SU-DHL-6 (cell line): ENCODE measurements at regions not wholly inside any gene's neighbourhood (a gene's known extent, or its start where the extent isn't known, plus 50 kb on each side); places are given as distances from the start of the nearest gene placed in this dataset.

ENCODE experiments used
- CTCF ChIP-seq: fragments of 200-600 bp; sonication (generic); IDR thresholded peaks from one replicate; pipeline ENCODE4 v1.5.1; 2017; ENCODE audit warnings: antibody characterized with exemption, mild to moderate bottlenecking, low read length, moderate library complexity; ENCODE audit not compliant: insufficient read depth, poor library complexity, severe bottlenecking
- EZH2phosphoT487 ChIP-seq: fragments of 200-600 bp; sonication (generic), shearing (Covaris generic); conservative IDR thresholded peaks from 2 replicates; pipeline ENCODE4 v1.6.1; 2018; ENCODE audit warnings: mild to moderate bottlenecking, antibody characterized with exemption, low read length, moderate library complexity, mixed read lengths

GRCh38 chr5:133669472-133669871 lies 57.1 kb upstream of the FSTL4 start:
- TF ChIP-seq CTCF (no peak), EZH2phosphoT487 (no peak)
